K562 (cell line): ENCODE measurements at regions not wholly inside any gene's neighbourhood (a gene's known extent, or its start where the extent isn't known, plus 50 kb on each side); places are given as distances from the start of the nearest gene placed in this dataset.

Experiments used
- ARID2 ChIP-seq: fragments of 450-650 bp; IDR thresholded peaks from 2 replicates; pipeline ENCODE4 v1.6.1; 2017; ENCODE audit warnings: antibody characterized with exemption, mild to moderate bottlenecking
- HDAC6 ChIP-seq: IDR thresholded peaks from 2 replicates; pipeline ENCODE4 v1.6.1; 2012; ENCODE audit warnings: low read depth, mild to moderate bottlenecking, control low read depth, inconsistent platforms, low read length, moderate library complexity
- HDGF ChIP-seq: fragments of 450-650 bp; IDR thresholded peaks from 2 replicates; pipeline ENCODE4 v1.6.1; 2016
- LCOR ChIP-seq: sonication (generic); formaldehyde crosslinking; IDR thresholded peaks from 2 replicates; pipeline ENCODE4 v1.8.0; 2022; ENCODE audit warnings: mild to moderate bottlenecking, missing genetic modification reagents
- MIER1 ChIP-seq: fragments of 450-650 bp; IDR thresholded peaks from 2 replicates; pipeline ENCODE4 v1.6.1; 2016; ENCODE audit warnings: antibody characterized with exemption, mild to moderate bottlenecking, low read depth
- PCBP2 ChIP-seq: fragments of 200-400 bp; formaldehyde crosslinking; IDR thresholded peaks from 2 replicates; pipeline ENCODE4 v1.6.1; 2018; ENCODE audit warnings: low read length, low read depth, mild to moderate bottlenecking, moderate library complexity; ENCODE audit not compliant: poor library complexity, severe bottlenecking
- POLR2A ChIP-seq: fragments of 450-650 bp; conservative IDR thresholded peaks from 2 replicates; pipeline ENCODE4 v1.6.1; 2016
- PPARD ChIP-seq: fragments of 250-450 bp; sonication (Bioruptor Pico); IDR thresholded peaks from 2 replicates; pipeline ENCODE4 v1.8.0; 2022; ENCODE audit warnings: inconsistent platforms, mild to moderate bottlenecking, moderate library complexity
- SMARCB1 ChIP-seq: IDR thresholded peaks from 2 replicates; pipeline ENCODE4 v1.6.1; 2011; ENCODE audit warnings: improper control_type of control experiment, low read depth; ENCODE audit not compliant: insufficient read length
- ZNF316 ChIP-seq: fragments of 450-650 bp; IDR thresholded peaks from 2 replicates; pipeline ENCODE4 v1.6.1; 2016
- TF ChIP-seq, protein P1 (sequence below), 3 experiments: IDR thresholded peaks in 2 of 3; conservative IDR thresholded peaks in 1 of 3; 2 replicates each; pipeline ENCODE4 v1.5.1; 2011 to 2012; ENCODE audit warnings: low read length in 3 of 3, mild to moderate bottlenecking in 3 of 3, control low read depth in 2 of 3, improper control_type of control experiment in 1 of 3, inconsistent platforms in 1 of 3, low read depth in 1 of 3, mixed read lengths in 1 of 3, moderate library complexity in 1 of 3; ENCODE audit not compliant: insufficient read depth in 2 of 3
- TF ChIP-seq, protein P2 (sequence below), 2 experiments: fragments of 450-650 bp; formaldehyde crosslinking in 1 of 2; IDR thresholded peaks; 2 replicates each; pipeline versions ENCODE4 v1.4.0 to v1.6.1; 2014 to 2020; ENCODE audit warnings: mild to moderate bottlenecking in 2 of 2, borderline replicate concordance in 1 of 2, low read depth in 1 of 2
- TF ChIP-seq, protein P3 (sequence below), 2 experiments: IDR thresholded peaks in 1 of 2; conservative IDR thresholded peaks in 1 of 2; 2 replicates each; pipeline ENCODE4 v1.6.1; 2016; ENCODE audit warnings: low read depth in 2 of 2, mild to moderate bottlenecking in 1 of 2, missing compliant biosample characterization in 1 of 2, missing genetic modification characterization in 1 of 2, moderate library complexity in 1 of 2

DNA sequence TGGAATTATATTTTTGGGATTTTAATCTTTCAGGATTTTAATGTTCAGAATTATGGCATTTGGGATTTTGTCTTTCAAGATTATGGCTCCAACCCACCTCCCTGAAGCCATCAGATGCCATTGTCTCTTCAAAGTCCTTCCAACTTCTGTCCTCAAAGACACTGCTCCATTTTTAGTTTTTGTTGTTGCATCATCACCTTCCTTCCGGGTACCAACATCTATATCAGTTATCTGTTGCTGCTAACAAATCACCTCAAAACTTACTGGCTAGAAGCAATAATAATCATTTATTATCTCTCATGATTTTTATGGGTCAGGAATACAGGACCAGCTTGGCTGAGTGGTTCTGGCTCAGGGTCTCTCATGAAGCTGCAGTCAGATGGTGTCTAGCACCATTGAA is 138.8 kb upstream of the ZBED5 start:
- TF ChIP-seq, protein P1, sequence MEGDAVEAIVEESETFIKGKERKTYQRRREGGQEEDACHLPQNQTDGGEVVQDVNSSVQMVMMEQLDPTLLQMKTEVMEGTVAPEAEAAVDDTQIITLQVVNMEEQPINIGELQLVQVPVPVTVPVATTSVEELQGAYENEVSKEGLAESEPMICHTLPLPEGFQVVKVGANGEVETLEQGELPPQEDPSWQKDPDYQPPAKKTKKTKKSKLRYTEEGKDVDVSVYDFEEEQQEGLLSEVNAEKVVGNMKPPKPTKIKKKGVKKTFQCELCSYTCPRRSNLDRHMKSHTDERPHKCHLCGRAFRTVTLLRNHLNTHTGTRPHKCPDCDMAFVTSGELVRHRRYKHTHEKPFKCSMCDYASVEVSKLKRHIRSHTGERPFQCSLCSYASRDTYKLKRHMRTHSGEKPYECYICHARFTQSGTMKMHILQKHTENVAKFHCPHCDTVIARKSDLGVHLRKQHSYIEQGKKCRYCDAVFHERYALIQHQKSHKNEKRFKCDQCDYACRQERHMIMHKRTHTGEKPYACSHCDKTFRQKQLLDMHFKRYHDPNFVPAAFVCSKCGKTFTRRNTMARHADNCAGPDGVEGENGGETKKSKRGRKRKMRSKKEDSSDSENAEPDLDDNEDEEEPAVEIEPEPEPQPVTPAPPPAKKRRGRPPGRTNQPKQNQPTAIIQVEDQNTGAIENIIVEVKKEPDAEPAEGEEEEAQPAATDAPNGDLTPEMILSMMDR (IDR thresholded peaks at IDR 0.05 in 2 of 3, conservative IDR thresholded peaks at IDR 0.05 in 1 of 3; ENCODE audit: insufficient read depth in 2 of 3, low read depth in 1 of 3, low read length in 3 of 3): no peak
- TF ChIP-seq, protein P2, sequence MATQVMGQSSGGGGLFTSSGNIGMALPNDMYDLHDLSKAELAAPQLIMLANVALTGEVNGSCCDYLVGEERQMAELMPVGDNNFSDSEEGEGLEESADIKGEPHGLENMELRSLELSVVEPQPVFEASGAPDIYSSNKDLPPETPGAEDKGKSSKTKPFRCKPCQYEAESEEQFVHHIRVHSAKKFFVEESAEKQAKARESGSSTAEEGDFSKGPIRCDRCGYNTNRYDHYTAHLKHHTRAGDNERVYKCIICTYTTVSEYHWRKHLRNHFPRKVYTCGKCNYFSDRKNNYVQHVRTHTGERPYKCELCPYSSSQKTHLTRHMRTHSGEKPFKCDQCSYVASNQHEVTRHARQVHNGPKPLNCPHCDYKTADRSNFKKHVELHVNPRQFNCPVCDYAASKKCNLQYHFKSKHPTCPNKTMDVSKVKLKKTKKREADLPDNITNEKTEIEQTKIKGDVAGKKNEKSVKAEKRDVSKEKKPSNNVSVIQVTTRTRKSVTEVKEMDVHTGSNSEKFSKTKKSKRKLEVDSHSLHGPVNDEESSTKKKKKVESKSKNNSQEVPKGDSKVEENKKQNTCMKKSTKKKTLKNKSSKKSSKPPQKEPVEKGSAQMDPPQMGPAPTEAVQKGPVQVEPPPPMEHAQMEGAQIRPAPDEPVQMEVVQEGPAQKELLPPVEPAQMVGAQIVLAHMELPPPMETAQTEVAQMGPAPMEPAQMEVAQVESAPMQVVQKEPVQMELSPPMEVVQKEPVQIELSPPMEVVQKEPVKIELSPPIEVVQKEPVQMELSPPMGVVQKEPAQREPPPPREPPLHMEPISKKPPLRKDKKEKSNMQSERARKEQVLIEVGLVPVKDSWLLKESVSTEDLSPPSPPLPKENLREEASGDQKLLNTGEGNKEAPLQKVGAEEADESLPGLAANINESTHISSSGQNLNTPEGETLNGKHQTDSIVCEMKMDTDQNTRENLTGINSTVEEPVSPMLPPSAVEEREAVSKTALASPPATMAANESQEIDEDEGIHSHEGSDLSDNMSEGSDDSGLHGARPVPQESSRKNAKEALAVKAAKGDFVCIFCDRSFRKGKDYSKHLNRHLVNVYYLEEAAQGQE (IDR thresholded peaks at IDR 0.05; ENCODE audit: borderline replicate concordance): no peak
- TF ChIP-seq, protein P2 (CRISPR knock-in tag; IDR thresholded peaks at IDR 0.05; ENCODE audit: low read depth): no peak
- no peak for TF ChIP-seq ZNF316
- TF ChIP-seq POLR2A: no peak
- TF ChIP-seq PPARD (CRISPR knock-in tag): no peak
- TF ChIP-seq HDGF: no peak
- TF ChIP-seq PCBP2: no peak
- TF ChIP-seq SMARCB1: no peak
- no peak for TF ChIP-seq HDAC6
- no peak for TF ChIP-seq ARID2
- TF ChIP-seq LCOR (CRISPR knock-in tag): no peak
- TF ChIP-seq MIER1: no peak
- TF ChIP-seq, protein P3, sequence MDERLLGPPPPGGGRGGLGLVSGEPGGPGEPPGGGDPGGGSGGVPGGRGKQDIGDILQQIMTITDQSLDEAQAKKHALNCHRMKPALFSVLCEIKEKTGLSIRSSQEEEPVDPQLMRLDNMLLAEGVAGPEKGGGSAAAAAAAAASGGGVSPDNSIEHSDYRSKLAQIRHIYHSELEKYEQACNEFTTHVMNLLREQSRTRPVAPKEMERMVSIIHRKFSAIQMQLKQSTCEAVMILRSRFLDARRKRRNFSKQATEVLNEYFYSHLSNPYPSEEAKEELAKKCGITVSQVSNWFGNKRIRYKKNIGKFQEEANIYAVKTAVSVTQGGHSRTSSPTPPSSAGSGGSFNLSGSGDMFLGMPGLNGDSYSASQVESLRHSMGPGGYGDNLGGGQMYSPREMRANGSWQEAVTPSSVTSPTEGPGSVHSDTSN (CRISPR knock-in tag; IDR thresholded peaks at IDR 0.05; ENCODE audit: low read depth): no peak
- TF ChIP-seq, protein P3 (tag; conservative IDR thresholded peaks at IDR 0.05; ENCODE audit: low read depth): no peak
